Sigmoid colon (tissue), 6 donors: ENCODE measurements at regions not wholly inside any gene's neighbourhood (a gene's known extent, or its start where the extent isn't known, plus 50 kb on each side); places are given as distances from the start of the nearest gene placed in this dataset.
"Not testable (repeated sequence)": the region's sequence is repeated elsewhere in the genome, so short reads cannot be mapped to it uniquely, and the experiment has no call there.

ENCODE experiments used
- DNase-seq: peaks from one replicate; pipeline ENCODE4 v3.0.0-alpha.2; 2019
- H3K27ac ChIP-seq, 4 donors: fragments of 200-600 bp; sonication (generic); one replicate each; pipeline ENCODE4 v1.5.1; 2016 to 2019; ENCODE audit warnings: mild to moderate bottlenecking in 1 of 4
- H3K27me3 ChIP-seq, 3 donors: fragments of 200-600 bp; sonication (generic); one replicate each; pipeline ENCODE4 v1.5.1; 2019; ENCODE audit warnings: mild to moderate bottlenecking in 1 of 3
- H3K36me3 ChIP-seq, 4 donors: fragments of 200-600 bp; sonication (generic); one replicate each; pipeline ENCODE4 v1.5.1; 2016 to 2019
- H3K4me1 ChIP-seq, 4 donors: fragments of 200-600 bp; sonication (generic); one replicate each; pipeline ENCODE4 v1.5.1; 2017 to 2019
- H3K4me3 ChIP-seq, 4 donors: fragments of 200-600 bp; sonication (generic); one replicate each; pipeline ENCODE4 v1.5.1; 2017 to 2019; ENCODE audit warnings: mild to moderate bottlenecking in 2 of 4, moderate library complexity in 1 of 4
- H3K9me3 ChIP-seq, 4 donors: fragments of 200-600 bp in 3 of 4; sonication (generic) in 3 of 4; one replicate each; pipeline versions ENCODE4 v1.5.1 to v1.6.1; 2013 to 2019
- CTCF ChIP-seq, 4 experiments: fragments of 450-650 bp in 3 of 4; fragments of 200-600 bp in 1 of 4; IDR thresholded peaks; one replicate each; pipeline ENCODE4 v1.5.1; 2016 to 2019; ENCODE audit warnings: antibody characterized with exemption in 4 of 4, mild to moderate bottlenecking in 3 of 4, moderate library complexity in 2 of 4
- EP300 ChIP-seq, 4 donors: sonication (generic); formaldehyde crosslinking; IDR thresholded peaks; one replicate each; pipeline ENCODE4 v1.6.1; 2017; ENCODE audit warnings: antibody characterized with exemption in 4 of 4
- POLR2A ChIP-seq, 2 donors: fragments of 450-650 bp; IDR thresholded peaks; one replicate each; pipeline ENCODE4 v1.6.1; 2016; ENCODE audit warnings: antibody characterized with exemption in 2 of 2, mild to moderate bottlenecking in 2 of 2, moderate library complexity in 2 of 2
- POLR2AphosphoS5 ChIP-seq, 4 donors: sonication (generic); formaldehyde crosslinking; IDR thresholded peaks; one replicate each; pipeline ENCODE4 v1.6.1; 2017; ENCODE audit warnings: antibody characterized with exemption in 4 of 4
- WGBS, 2 donors: extraction: QIAGEN DNeasy Blood & Tissue Kit; methylation state at CpG; one replicate each; pipeline ENCODE4 v1.1.7; 2013; 5-methylcytosine and 5-hydroxymethylcytosine counted together
- intact Hi-C: fragments of 100-400 bp; cut with DNase I; formaldehyde crosslinking; loops from one replicate; pipeline ENCODE4 v1.15.1; 2023
- donor health status: healthy with polysubstance abuse.
- donor health status: healthy.

- WGBS, 2 donors: 65 to 88% methylated on average over 2 of the region's 3 CpGs
- no peaks in the 10 kb centered on the region for H3K36me3 ChIP-seq
- peaks cover 0 to 6% (median 1%) of the 10 kb centered on the region in 4 donors for H3K9me3 ChIP-seq
- DNase-seq: no peak
- intact Hi-C loops: no loop called here
- H3K4me1 ChIP-seq: no peaks in the 10 kb centered on the region
- no peak overlapping the region for H3K27ac ChIP-seq
- H3K27me3 ChIP-seq: no peaks in the 10 kb centered on the region
- H3K4me3 ChIP-seq: no peak overlapping the region
- TF ChIP-seq POLR2A (IDR thresholded peaks at IDR 0.05) (no peak), EP300 (IDR thresholded peaks at IDR 0.05) (no peak), CTCF (IDR thresholded peaks at IDR 0.05) (no peak), POLR2AphosphoS5 (IDR thresholded peaks at IDR 0.05) (no peak)
Observed at GRCh38 chr16:5298202-5298601, 200.6 kb upstream of the EEF2KMT start.

GRCh38 chr16:5296176-5296575 lies 198.6 kb upstream of the EEF2KMT start:
- Histone ChIP-seq H3K9me3 (no peaks in the 10 kb centered on the region), H3K4me1 (no peaks in the 10 kb centered on the region), H3K4me3 (no peak overlapping the region), H3K27me3 (no peaks in the 10 kb centered on the region), H3K36me3 (no peaks in the 10 kb centered on the region), H3K27ac (no peak overlapping the region)
- TF ChIP-seq EP300 (IDR thresholded peaks at IDR 0.05) (no peak), CTCF (IDR thresholded peaks at IDR 0.05) (no peak), POLR2A (IDR thresholded peaks at IDR 0.05) (no peak), POLR2AphosphoS5 (IDR thresholded peaks at IDR 0.05) (no peak)
- 77 to 85% methylated on average over 3 of the region's 3 CpGs for WGBS, 2 donors
- no peak for DNase-seq
- intact Hi-C loops: no loop called here

GRCh38 chr16:5295304-5295703 lies 197.7 kb upstream of the EEF2KMT start:
- H3K4me3 ChIP-seq, intact Hi-C loops, DNase-seq, H3K27ac ChIP-seq, H3K27me3 ChIP-seq, H3K4me1 ChIP-seq, H3K36me3 ChIP-seq, H3K9me3 ChIP-seq: not testable (repeated sequence)
- 68 to 70% methylated on average over 8 of the region's 8 CpGs for WGBS, 2 donors

GRCh38 chr16:5282152-5282551 lies 184.6 kb upstream of the EEF2KMT start:
- H3K9me3 ChIP-seq, H3K4me1 ChIP-seq, H3K4me3 ChIP-seq, H3K36me3 ChIP-seq, DNase-seq, intact Hi-C loops, H3K27ac ChIP-seq, H3K27me3 ChIP-seq: not testable (repeated sequence)
- WGBS, 2 donors: 94 to 96% methylated on average over 2 of the region's 2 CpGs

- no peak for DNase-seq
- peaks cover 0 to 5% (median 0%) of the 10 kb centered on the region in 3 donors for H3K27me3 ChIP-seq
- 70 to 88% methylated on average over 11 of the region's 11 CpGs for WGBS, 2 donors
- no peaks in the 10 kb centered on the region for H3K9me3 ChIP-seq
- no peak overlapping the region for H3K4me3 ChIP-seq
- H3K4me1 ChIP-seq: no peaks in the 10 kb centered on the region
- intact Hi-C loops: no loop called here
- TF ChIP-seq POLR2A (IDR thresholded peaks at IDR 0.05) (no peak), EP300 (IDR thresholded peaks at IDR 0.05) (no peak), POLR2AphosphoS5 (IDR thresholded peaks at IDR 0.05) (no peak), CTCF (IDR thresholded peaks at IDR 0.05) (no peak)
- no peak overlapping the region for H3K27ac ChIP-seq
- no peaks in the 10 kb centered on the region for H3K36me3 ChIP-seq
Observed at GRCh38 chr16:5257462-5257861, 159.9 kb upstream of the EEF2KMT start.

GRCh38 chr16:5252791-5253190 lies 155.2 kb upstream of the EEF2KMT start:
- intact Hi-C loops: no loop called here
- no peaks in the 10 kb centered on the region for H3K4me1 ChIP-seq
- H3K36me3 ChIP-seq: no peaks in the 10 kb centered on the region
- TF ChIP-seq POLR2AphosphoS5 (IDR thresholded peaks at IDR 0.05): no peak
- no peak for TF ChIP-seq POLR2A (IDR thresholded peaks at IDR 0.05)
- no peak for TF ChIP-seq CTCF (IDR thresholded peaks at IDR 0.05)
- no peak for TF ChIP-seq EP300 (IDR thresholded peaks at IDR 0.05)
- 49 to 79% methylated on average over 7 of the region's 7 CpGs for WGBS, 2 donors
- H3K4me3 ChIP-seq: no peak overlapping the region
- H3K27ac ChIP-seq: no peak overlapping the region
- no peaks in the 10 kb centered on the region for H3K9me3 ChIP-seq
- no peaks in the 10 kb centered on the region for H3K27me3 ChIP-seq
- no peak for DNase-seq

- H3K4me3 ChIP-seq, H3K36me3 ChIP-seq, H3K27me3 ChIP-seq, intact Hi-C loops, H3K9me3 ChIP-seq, H3K27ac ChIP-seq, H3K4me1 ChIP-seq, DNase-seq: not testable (repeated sequence)
- WGBS, 2 donors: 54 to 74% methylated on average over 4 of the region's 4 CpGs
Observed at GRCh38 chr16:5247403-5247802, 149.8 kb upstream of the EEF2KMT start.

- 1 to 2% methylated on average over 16 of the region's 18 CpGs for WGBS, 2 donors
- H3K36me3 ChIP-seq, H3K27ac ChIP-seq, H3K9me3 ChIP-seq, H3K4me1 ChIP-seq, intact Hi-C loops, DNase-seq: not testable (repeated sequence)
- peaks cover 3 to 17% (median 6%) of the 10 kb centered on the region in 3 donors for H3K27me3 ChIP-seq
- H3K4me3 ChIP-seq: peak overlapping the region in 3 of 4 donors; percentile 27 to 36 (median 34)
Observed at GRCh38 chr16:5240278-5240626, 142.7 kb upstream of the EEF2KMT start.
